ENCODE measurements at regions not wholly inside any gene's neighbourhood (a gene's known extent, or its start where the extent isn't known, plus 50 kb on each side); places are given as distances from the start of the nearest gene placed in this dataset.

GRCh38 chr5:74199005-74199404 is 441.5 kb downstream of the ENC1 start:
- CTCF ChIA-PET (ENCODE audit: partially characterized antibody): interaction anchor here (0.5 to 9.1 kb wide), 2 partner anchors 13 to 153 kb away, joined by 3 to 47 read pairs; no protein-coding TSS in a partner anchor
- Histone ChIP-seq H3K4me2 (ENCODE audit: insufficient read depth in 1 of 2, low read depth in 2 of 2, low read length in 2 of 2) (no peak overlapping the region), H3K27ac (ENCODE audit: low read depth, low read length) (no peak overlapping the region)
- no peak for TF ChIP-seq BACH1 (IDR thresholded peaks at IDR 0.05; ENCODE audit: low read length)
- no peak for TF ChIP-seq KDM5A (IDR thresholded peaks at IDR 0.05; ENCODE audit: low read length)
- no peak for TF ChIP-seq CHD2 (IDR thresholded peaks at IDR 0.05; ENCODE audit: low read length)
- no peak for TF ChIP-seq SUZ12 (IDR thresholded peaks at IDR 0.05; ENCODE audit: low read length)

More at GRCh38 chr5:74199005-74199404, 441.5 kb downstream of the ENC1 start:
- Histone ChIP-seq H3K9me3 (ENCODE audit: insufficient read depth in 2 of 2, low read depth in 1 of 2, low read length in 1 of 2) (0 out of 4 replicates have a peak, but pooled peaks cover 0 to 2% of the 10 kb centered on the region in 2 experiments), H2BK5ac (ENCODE audit: low read depth, low read length) (no peak overlapping the region), H3K18ac (ENCODE audit: extremely low read depth, low read length) (0 out of 2 replicates have a peak overlapping the region, but pooled peaks have one; percentile 19), H4K91ac (replicated peaks; ENCODE audit: insufficient read length, low read length) (no peak overlapping the region), H3K4me1 (replicated peaks in 1 of 4; ENCODE audit: control insufficient read depth in 3 of 4, insufficient read depth in 4 of 4, low read length in 3 of 4) (no peaks in the 10 kb centered on the region), H3K36me3 (ENCODE audit: control insufficient read depth in 2 of 4, insufficient read depth in 4 of 4, low read length in 3 of 4) (no peaks in the 10 kb centered on the region), H2BK12ac (ENCODE audit: low read depth, low read length) (no peak overlapping the region), H3K14ac (ENCODE audit: insufficient read length) (no peak overlapping the region), H3K23me2 (ENCODE audit: low read depth, low read length) (no peaks in the 10 kb centered on the region), H2AFZ (ENCODE audit: low read length) (peak overlapping the region; percentile 20; the same call in 1 of the 2 replicates), H2AK5ac (ENCODE audit: low read depth, low read length) (no peak overlapping the region), H4K8ac (ENCODE audit: extremely low read depth, insufficient read depth, low read length) (no peak overlapping the region), H4K5ac (ENCODE audit: insufficient read length, low read depth, low read length) (no peak overlapping the region), H3K4ac (replicated peaks; ENCODE audit: insufficient read length, low read depth, low read length) (no peak overlapping the region), H3K56ac (replicated peaks; ENCODE audit: insufficient read length, low read depth, low read length) (no peak overlapping the region), H3K4me3 (ENCODE audit: extremely low read depth in 1 of 4, insufficient read depth in 2 of 4, low read depth in 3 of 4, low read length in 4 of 4) (no peak overlapping the region), H3K27me3 (replicated peaks in 1 of 4; ENCODE audit: control insufficient read depth in 3 of 4, extremely low read depth in 1 of 4, insufficient read depth in 3 of 4, low read length in 3 of 4) (no peaks in the 10 kb centered on the region), H3K79me2 (ENCODE audit: control insufficient read depth in 1 of 2, insufficient read depth in 2 of 2, low read length in 2 of 2) (no peaks in the 10 kb centered on the region), H3K9ac (replicated peaks in 1 of 4; ENCODE audit: extremely low read depth in 1 of 4, low read depth in 3 of 4, low read length in 3 of 4) (no peak overlapping the region), H3K79me1 (ENCODE audit: low read depth, low read length) (no peaks in the 10 kb centered on the region), H4K20me1 (replicated peaks in 1 of 2; ENCODE audit: control insufficient read depth in 1 of 2, insufficient read depth in 2 of 2, low read length in 2 of 2) (no peaks in the 10 kb centered on the region), H2BK20ac (ENCODE audit: low read length) (no peak overlapping the region), H3K23ac (ENCODE audit: insufficient read length) (no peak overlapping the region), H2BK120ac (replicated peaks; ENCODE audit: low read depth, low read length) (no peak overlapping the region), H2BK15ac (ENCODE audit: low read length) (no peak overlapping the region)
- POLR2A ChIA-PET (ENCODE audit: partially characterized antibody): no interaction called here
- 83% methylated on average over 2 of the region's 2 CpGs; no CpG with 5 or more reads in 1 of the 2 experiments for WGBS, 2 experiments (ENCODE audit: extremely low coverage in 1 of 2, insufficient coverage in 1 of 2, insufficient read length in 1 of 2, insufficient replicate concordance in 2 of 2, low coverage in 1 of 2, low lambda C conversion rate in 2 of 2, missing lambda C conversion rate in 1 of 2)
- no peak for FAIRE-seq
- no peak for DNase-seq (ENCODE audit: low read depth in 1 of 2, low spot score in 2 of 2)
